B cell (primary cell): ENCODE measurements at regions not wholly inside any gene's neighbourhood (a gene's known extent, or its start where the extent isn't known, plus 50 kb on each side); places are given as distances from the start of the nearest gene placed in this dataset.

Source experiments
- ATAC-seq: fragments of 200-7000 bp; cut with Tn5 transposase; one replicate; pipeline ENCODE4 v1.10.0; 2021; ENCODE audit warnings: low read depth, mild to moderate bottlenecking, moderate number of reproducible peaks, moderate library complexity
- CTCF ChIA-PET: fragments of 350-600 bp; sonication (Branson Sonifier 250); formaldehyde crosslinking; loops from one replicate; lab custom pipeline; 2021; ENCODE audit warnings: antibody characterized with exemption, inconsistent platforms; lab: Charles Lee
- POLR2A ChIA-PET: fragments of 350-600 bp; sonication (Branson Sonifier 250); formaldehyde crosslinking; loops from one replicate; lab custom pipeline; 2021; ENCODE audit warnings: antibody characterized with exemption; lab: Charles Lee
- DNase-seq: peaks from one replicate; pipeline ENCODE4 v3.0.0; 2013
- H2AFZ ChIP-seq: 2 replicates; pipeline ENCODE4 v1.6.1; 2012; ENCODE audit warnings: mild to moderate bottlenecking, low read depth, low read length; ENCODE audit not compliant: insufficient read depth, poor library complexity, severe bottlenecking
- H3K27ac ChIP-seq, 2 donors: 1 replicate in 1 of 2; 2 replicates in 1 of 2; pipeline ENCODE4 v1.5.1; 2012 to 2013; ENCODE audit warnings: low read length in 2 of 2, mild to moderate bottlenecking in 2 of 2, moderate library complexity in 1 of 2
- H3K27me3 ChIP-seq, 4 experiments: fragments of 200-600 bp in 1 of 4; sonication (generic) in 1 of 4; replicated peaks in 1 of 4; 1 replicate in 2 of 4; 2 replicates in 2 of 4; pipeline versions ENCODE4 v1.6.1 to v1.7.0; 2013 to 2016; ENCODE audit warnings: low read length in 3 of 4, mild to moderate bottlenecking in 2 of 4, mixed read lengths in 1 of 4, moderate library complexity in 1 of 4; ENCODE audit not compliant: insufficient read depth in 4 of 4, control insufficient read depth in 3 of 4; ENCODE audit errors: control extremely low read depth in 1 of 4
- H3K36me3 ChIP-seq, 2 experiments: replicated peaks in 1 of 2; 1 replicate in 1 of 2; 2 replicates in 1 of 2; pipeline versions ENCODE4 v1.6.1 to v1.7.1; 2013; ENCODE audit warnings: low read length in 1 of 2; ENCODE audit not compliant: insufficient read depth in 2 of 2, control insufficient read depth in 1 of 2; ENCODE audit errors: control extremely low read depth in 1 of 2, extremely low read depth in 1 of 2
- H3K4me1 ChIP-seq, 2 donors: fragments of 200-600 bp in 1 of 2; sonication (generic) in 1 of 2; 1 replicate in 1 of 2; 2 replicates in 1 of 2; pipeline versions ENCODE4 v1.5.1 to v1.6.1; 2013 to 2017; ENCODE audit warnings: low read length in 2 of 2; ENCODE audit not compliant: control insufficient read depth in 2 of 2, insufficient read depth in 2 of 2
- H3K4me2 ChIP-seq: replicated peaks from 2 replicates; pipeline ENCODE3; 2012; ENCODE audit warnings: mild to moderate bottlenecking, low read depth, low read length; ENCODE audit not compliant: poor library complexity, severe bottlenecking
- H3K4me3 ChIP-seq, 5 experiments: fragments of 200-600 bp in 1 of 5; sonication (generic) in 1 of 5; 1 replicate in 3 of 5; 2 replicates in 2 of 5; pipeline versions ENCODE4 v1.5.1 to v1.7.0; 2011 to 2016; ENCODE audit warnings: low read length in 4 of 5, mild to moderate bottlenecking in 4 of 5, low read depth in 2 of 5, control low read depth in 1 of 5, moderate library complexity in 1 of 5; ENCODE audit not compliant: insufficient read depth in 1 of 5; ENCODE audit errors: control extremely low read depth in 1 of 5, extremely low read depth in 1 of 5
- H3K79me2 ChIP-seq: fragments of 200-600 bp; sonication (generic); one replicate; pipeline ENCODE4 v1.6.0; 2016; ENCODE audit warnings: low read length; ENCODE audit not compliant: control insufficient read depth, insufficient read depth
- H3K9ac ChIP-seq: fragments of 200-600 bp; sonication (generic); 2 replicates; pipeline ENCODE4 v1.6.1; 2017; ENCODE audit warnings: mild to moderate bottlenecking, low read length, moderate library complexity
- H3K9me3 ChIP-seq, 3 donors: one replicate each; pipeline versions ENCODE4 v1.6.1 to v1.7.1; 2013; ENCODE audit warnings: low read length in 2 of 3; ENCODE audit not compliant: control insufficient read depth in 2 of 3, insufficient read depth in 1 of 3; ENCODE audit errors: control extremely low read depth in 1 of 3
- H4K20me1 ChIP-seq: 2 replicates; pipeline ENCODE4 v1.6.0; 2012; ENCODE audit warnings: mild to moderate bottlenecking, low read length; ENCODE audit not compliant: insufficient read depth, control insufficient read depth, poor library complexity, severe bottlenecking
- H3K27ac Mint-ChIP-seq: one replicate; pipeline ENCODE4 v1.8.0; 2021; ENCODE audit warnings: mixed read lengths
- H3K27me3 Mint-ChIP-seq: one replicate; pipeline ENCODE4 v1.8.0; 2021; ENCODE audit warnings: mixed read lengths
- H3K4me1 Mint-ChIP-seq: one replicate; pipeline ENCODE4 v1.8.0; 2021; ENCODE audit warnings: mixed read lengths
- H3K4me3 Mint-ChIP-seq: one replicate; pipeline ENCODE4 v1.8.0; 2021; ENCODE audit warnings: mixed read lengths
- H3K9me3 Mint-ChIP-seq: one replicate; pipeline ENCODE4 v1.8.0; 2022; ENCODE audit warnings: mixed read lengths; ENCODE audit not compliant: insufficient read depth
- EZH2 ChIP-seq: IDR thresholded peaks from 2 replicates; pipeline ENCODE4 v1.6.1; 2012; ENCODE audit warnings: borderline replicate concordance, low read depth, mild to moderate bottlenecking, moderate library complexity, low read length; ENCODE audit not compliant: insufficient read depth, poor library complexity, severe bottlenecking
- WGBS: methylation state at CpG from one replicate; pipeline ENCODE4 v1.1.5; 2013; ENCODE audit warnings: missing lambda C conversion rate; ENCODE audit not compliant: insufficient coverage; 5-methylcytosine and 5-hydroxymethylcytosine counted together
- intact Hi-C: fragments of 100-400 bp; cut with micrococcal nuclease; formaldehyde crosslinking; loops from one replicate; pipeline ENCODE4 v1.10.0; 2022
- TF ChIP-seq, protein P1 (sequence below): fragments of 200-600 bp; IDR thresholded peaks from one replicate; pipeline ENCODE4 v1.8.0; 2022; ENCODE audit warnings: antibody characterized with exemption, mild to moderate bottlenecking

DNA sequence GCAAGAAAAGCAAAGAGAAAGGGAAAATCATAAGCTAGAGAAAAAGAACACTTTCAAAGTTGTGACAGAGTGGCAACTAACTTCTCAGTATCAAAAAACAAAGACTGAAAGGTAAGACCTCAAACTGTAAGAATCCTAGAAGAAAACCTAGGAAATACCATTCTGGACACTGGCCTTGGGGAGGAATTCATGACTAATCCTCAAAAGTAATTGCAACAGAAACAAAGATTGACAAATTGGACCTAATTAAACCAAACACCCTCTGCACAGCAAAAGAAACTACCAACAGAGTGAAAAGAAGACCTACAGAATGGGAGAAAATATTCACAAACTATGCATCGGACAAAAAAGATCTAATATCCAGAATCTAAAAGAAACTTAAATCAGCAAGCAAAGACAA lies 79.1 kb downstream of the FEM1C start:
- no peaks in the 10 kb centered on the region for H3K9me3 Mint-ChIP-seq
- Histone ChIP-seq H3K36me3 (no peaks in the 10 kb centered on the region), H3K4me1 (no peaks in the 10 kb centered on the region), H3K9me3 (no peaks in the 10 kb centered on the region), H3K4me3 (no peak overlapping the region), H3K79me2 (no peaks in the 10 kb centered on the region), H4K20me1 (no peaks in the 10 kb centered on the region), H3K27ac (no peak overlapping the region), H3K27me3 (no peaks in the 10 kb centered on the region), H2AFZ (no peak overlapping the region), H3K9ac (no peak overlapping the region), H3K4me2 (no peak overlapping the region)
- no peak overlapping the region for H3K4me3 Mint-ChIP-seq
- H3K4me1 Mint-ChIP-seq, result no peaks in the 10 kb centered on the region
- ATAC-seq (no peak), DNase-seq (no peak)
- intact Hi-C loops, result no loop called here
- ChIA-PET POLR2A (no interaction called here), CTCF (no interaction called here)
- no CpG with 5 or more reads among the region's 1 CpG for WGBS
- peaks cover 6% of the 10 kb centered on the region for H3K27me3 Mint-ChIP-seq
- TF ChIP-seq, protein P1, sequence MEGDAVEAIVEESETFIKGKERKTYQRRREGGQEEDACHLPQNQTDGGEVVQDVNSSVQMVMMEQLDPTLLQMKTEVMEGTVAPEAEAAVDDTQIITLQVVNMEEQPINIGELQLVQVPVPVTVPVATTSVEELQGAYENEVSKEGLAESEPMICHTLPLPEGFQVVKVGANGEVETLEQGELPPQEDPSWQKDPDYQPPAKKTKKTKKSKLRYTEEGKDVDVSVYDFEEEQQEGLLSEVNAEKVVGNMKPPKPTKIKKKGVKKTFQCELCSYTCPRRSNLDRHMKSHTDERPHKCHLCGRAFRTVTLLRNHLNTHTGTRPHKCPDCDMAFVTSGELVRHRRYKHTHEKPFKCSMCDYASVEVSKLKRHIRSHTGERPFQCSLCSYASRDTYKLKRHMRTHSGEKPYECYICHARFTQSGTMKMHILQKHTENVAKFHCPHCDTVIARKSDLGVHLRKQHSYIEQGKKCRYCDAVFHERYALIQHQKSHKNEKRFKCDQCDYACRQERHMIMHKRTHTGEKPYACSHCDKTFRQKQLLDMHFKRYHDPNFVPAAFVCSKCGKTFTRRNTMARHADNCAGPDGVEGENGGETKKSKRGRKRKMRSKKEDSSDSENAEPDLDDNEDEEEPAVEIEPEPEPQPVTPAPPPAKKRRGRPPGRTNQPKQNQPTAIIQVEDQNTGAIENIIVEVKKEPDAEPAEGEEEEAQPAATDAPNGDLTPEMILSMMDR, result no peak
- H3K27ac Mint-ChIP-seq, result no peak overlapping the region

DNA sequence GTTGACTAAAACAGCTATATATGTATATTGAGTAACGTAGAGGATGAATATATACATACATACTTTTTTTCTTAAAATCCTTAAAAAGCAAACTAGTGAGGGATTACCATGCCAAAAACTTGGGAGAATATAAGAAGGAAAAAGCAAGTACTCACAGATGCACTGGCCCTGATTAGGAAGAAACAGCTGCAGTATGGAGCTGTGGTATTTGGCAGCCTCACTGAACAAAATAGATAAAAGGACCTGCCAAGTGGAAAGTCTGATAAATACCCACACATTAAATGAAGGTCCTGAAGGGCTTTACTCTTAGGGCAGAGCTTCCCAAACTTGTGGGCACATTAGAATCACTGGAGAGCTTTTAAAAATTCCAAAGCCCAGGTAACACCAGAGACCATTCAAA lies 80.6 kb downstream of the FEM1C start:
- Histone ChIP-seq H3K27ac (no peak overlapping the region), H3K4me1 (no peaks in the 10 kb centered on the region), H3K4me2 (no peak overlapping the region), H3K27me3 (no peaks in the 10 kb centered on the region), H3K79me2 (no peaks in the 10 kb centered on the region), H3K36me3 (no peaks in the 10 kb centered on the region), H3K9me3 (no peaks in the 10 kb centered on the region), H2AFZ (no peak overlapping the region), H3K4me3 (no peak overlapping the region), H4K20me1 (no peaks in the 10 kb centered on the region), H3K9ac (no peak overlapping the region)
- no CpG with 5 or more reads among the region's 1 CpG for WGBS
- H3K27me3 Mint-ChIP-seq, result peaks cover 6% of the 10 kb centered on the region
- POLR2A ChIA-PET, result no interaction called here
- H3K27ac Mint-ChIP-seq, result no peak overlapping the region
- TF ChIP-seq, protein P1, result no peak
- TF ChIP-seq EZH2, result no peak
- no peaks in the 10 kb centered on the region for H3K4me1 Mint-ChIP-seq
- no peaks in the 10 kb centered on the region for H3K9me3 Mint-ChIP-seq
- CTCF ChIA-PET, result interaction anchor here (0.5 kb wide), 1 partner anchor 366 kb away, joined by 4 read pairs; no protein-coding TSS in a partner anchor
- intact Hi-C loops, result no loop called here
- no peak for DNase-seq
- no peak overlapping the region for H3K4me3 Mint-ChIP-seq
- no peak for ATAC-seq
